Gastrocnemius medialis (tissue), 4 donors: ENCODE measurements at regions not wholly inside any gene's neighbourhood (a gene's known extent, or its start where the extent isn't known, plus 50 kb on each side); places are given as distances from the start of the nearest gene placed in this dataset.

ENCODE experiments used
- CTCF ChIP-seq, 5 experiments: fragments of 450-650 bp in 3 of 5; fragments of 200-600 bp in 2 of 5; sonication (generic) in 2 of 5; IDR thresholded peaks in 4 of 5; conservative IDR thresholded peaks in 1 of 5; 1 replicate in 4 of 5; 2 replicates in 1 of 5; pipeline ENCODE4 v1.5.1; 2016 to 2019; ENCODE audit warnings: antibody characterized with exemption in 5 of 5, mild to moderate bottlenecking in 3 of 5, moderate library complexity in 3 of 5
- POLR2A ChIP-seq, 2 donors: fragments of 450-650 bp; IDR thresholded peaks; one replicate each; pipeline ENCODE4 v1.6.1; 2017; ENCODE audit warnings: antibody characterized with exemption in 2 of 2, mild to moderate bottlenecking in 2 of 2, moderate library complexity in 2 of 2

- TF ChIP-seq CTCF (IDR thresholded peaks at IDR 0.05 in 4 of 5, conservative IDR thresholded peaks at IDR 0.05 in 1 of 5) (no peak), POLR2A (IDR thresholded peaks at IDR 0.05) (no peak)
Measured at GRCh38 chr16:8417145-8417544, 173.2 kb downstream of the TMEM114 start.
